Astrocyte (in vitro differentiated cells and primary cell): ENCODE measurements at regions not wholly inside any gene's neighbourhood (a gene's known extent, or its start where the extent isn't known, plus 50 kb on each side); places are given as distances from the start of the nearest gene placed in this dataset.

ENCODE experiments used
- CTCF ChIP-seq: IDR thresholded peaks from 2 replicates; pipeline ENCODE4 v1.5.1; 2011; ENCODE audit warnings: low read depth, mild to moderate bottlenecking, inconsistent platforms, low read length, moderate library complexity; ENCODE audit not compliant: insufficient read depth
- EZH2 ChIP-seq: IDR thresholded peaks from 2 replicates; pipeline ENCODE4 v1.6.1; 2012; ENCODE audit warnings: mild to moderate bottlenecking, low read length, inconsistent platforms; ENCODE audit not compliant: insufficient read depth

GRCh38 chr5:122715095-122715494 is 59.8 kb upstream of the SNX2 start:
- no peak for TF ChIP-seq CTCF
- no peak for TF ChIP-seq EZH2
